ENCODE measurements at regions not wholly inside any gene's neighbourhood (a gene's known extent, or its start where the extent isn't known, plus 50 kb on each side); places are given as distances from the start of the nearest gene placed in this dataset.

- TF ChIP-seq ZNF274 (IDR thresholded peaks at IDR 0.05; ENCODE audit: low read depth, low read length) (no peak), YY1 (IDR thresholded peaks at IDR 0.05; ENCODE audit: insufficient read depth, insufficient read length) (no peak), SUZ12 (IDR thresholded peaks at IDR 0.05; ENCODE audit: extremely low read depth, insufficient read depth, insufficient read length) (no peak)
Observed at GRCh38 chr18:34025191-34025801, 199.4 kb downstream of the NOL4 start.

Measured in NT2/D1 (cell line).